ENCODE measurements at regions not wholly inside any gene's neighbourhood (a gene's known extent, or its start where the extent isn't known, plus 50 kb on each side); places are given as distances from the start of the nearest gene placed in this dataset.

GRCh38 chr5:143646961-143647360 lies 165.0 kb upstream of the HMHB1 start:
- TF ChIP-seq CTCF (IDR thresholded peaks at IDR 0.05; ENCODE audit: insufficient read depth, low read depth, low read length): no peak
- POLR2A ChIA-PET: no interaction called here
- no peak for DNase-seq (ENCODE audit: low read depth)
- CTCF ChIA-PET: no interaction called here
- Histone ChIP-seq H3K36me3 (ENCODE audit: control insufficient read depth, insufficient read depth, low read length) (no peaks in the 10 kb centered on the region), H3K27me3 (ENCODE audit: control insufficient read depth, insufficient read depth, low read length) (no peaks in the 10 kb centered on the region), H3K4me3 (ENCODE audit: low read depth, low read length) (no peak overlapping the region)

GRCh38 chr5:143645356-143645755 lies 166.6 kb upstream of the HMHB1 start:
- DNase-seq (ENCODE audit: low read depth): no peak
- H3K4me3 ChIP-seq (ENCODE audit: low read depth, low read length): no peak overlapping the region
- POLR2A ChIA-PET: no interaction called here
- CTCF ChIA-PET: no interaction called here
- TF ChIP-seq CTCF (IDR thresholded peaks at IDR 0.05; ENCODE audit: insufficient read depth, low read depth, low read length): no peak
- no peaks in the 10 kb centered on the region for H3K27me3 ChIP-seq (ENCODE audit: control insufficient read depth, insufficient read depth, low read length)
- no peaks in the 10 kb centered on the region for H3K36me3 ChIP-seq (ENCODE audit: control insufficient read depth, insufficient read depth, low read length)

- H3K4me3 ChIP-seq (ENCODE audit: low read depth, low read length): no peak overlapping the region
- POLR2A ChIA-PET: no interaction called here
- no peak for TF ChIP-seq CTCF (IDR thresholded peaks at IDR 0.05; ENCODE audit: insufficient read depth, low read depth, low read length)
- CTCF ChIA-PET: interaction anchor here (0.6 kb wide), 1 partner anchor 212 kb away, joined by 3 read pairs; no protein-coding TSS in a partner anchor
- H3K36me3 ChIP-seq (ENCODE audit: control insufficient read depth, insufficient read depth, low read length): no peaks in the 10 kb centered on the region
- no peaks in the 10 kb centered on the region for H3K27me3 ChIP-seq (ENCODE audit: control insufficient read depth, insufficient read depth, low read length)
- DNase-seq (ENCODE audit: low read depth): no peak
Observed at GRCh38 chr5:143644727-143645126, 167.2 kb upstream of the HMHB1 start.

- Histone ChIP-seq H3K36me3 (ENCODE audit: control insufficient read depth, insufficient read depth, low read length) (no peaks in the 10 kb centered on the region), H3K4me3 (ENCODE audit: low read depth, low read length) (no peak overlapping the region), H3K27me3 (ENCODE audit: control insufficient read depth, insufficient read depth, low read length) (no peaks in the 10 kb centered on the region)
- CTCF ChIA-PET: interaction anchor here (1.3 kb wide), 1 partner anchor 172 kb away, joined by 3 read pairs; no protein-coding TSS in a partner anchor
- no peak for DNase-seq (ENCODE audit: low read depth)
- POLR2A ChIA-PET: no interaction called here
- TF ChIP-seq CTCF (IDR thresholded peaks at IDR 0.05; ENCODE audit: insufficient read depth, low read depth, low read length): no peak
Observed at GRCh38 chr5:143642791-143643190, 169.2 kb upstream of the HMHB1 start.

- DNase-seq (ENCODE audit: low read depth): peak; percentile 44
- ChIA-PET POLR2A (no interaction called here), CTCF (interaction anchor here (0.7 to 1.3 kb wide), 3 partner anchors 10 to 173 kb away, joined by 3 read pairs; no protein-coding TSS in a partner anchor)
- no peak overlapping the region for H3K4me3 ChIP-seq (ENCODE audit: low read depth, low read length)
- no peak for TF ChIP-seq CTCF (IDR thresholded peaks at IDR 0.05; ENCODE audit: insufficient read depth, low read depth, low read length)
- H3K27me3 ChIP-seq (ENCODE audit: control insufficient read depth, insufficient read depth, low read length): no peaks in the 10 kb centered on the region
- H3K36me3 ChIP-seq (ENCODE audit: control insufficient read depth, insufficient read depth, low read length): no peaks in the 10 kb centered on the region
Observed at GRCh38 chr5:143641549-143642355, 170.2 kb upstream of the HMHB1 start.

Measured in BJ (cell line).